KBM-7 (cell line): ENCODE measurements at regions not wholly inside any gene's neighbourhood (a gene's known extent, or its start where the extent isn't known, plus 50 kb on each side); places are given as distances from the start of the nearest gene placed in this dataset.
"Not testable (repeated sequence)": the region's sequence is repeated elsewhere in the genome, so short reads cannot be mapped to it uniquely, and the experiment has no call there.

Experiments used
- DNase-seq: peaks from one replicate; pipeline ENCODE4 v3.0.0-alpha.2; 2015
- in situ Hi-C: fragments of 300-500 bp; cut with MboI; formaldehyde crosslinking; loops from 2 replicates; pipeline ENCODE4 v1.14.3; 2020; ENCODE audit warnings: low sequenced_read_pairs, low pct_unique_long_range_greater_than_20kb, mixed read lengths

DNA sequence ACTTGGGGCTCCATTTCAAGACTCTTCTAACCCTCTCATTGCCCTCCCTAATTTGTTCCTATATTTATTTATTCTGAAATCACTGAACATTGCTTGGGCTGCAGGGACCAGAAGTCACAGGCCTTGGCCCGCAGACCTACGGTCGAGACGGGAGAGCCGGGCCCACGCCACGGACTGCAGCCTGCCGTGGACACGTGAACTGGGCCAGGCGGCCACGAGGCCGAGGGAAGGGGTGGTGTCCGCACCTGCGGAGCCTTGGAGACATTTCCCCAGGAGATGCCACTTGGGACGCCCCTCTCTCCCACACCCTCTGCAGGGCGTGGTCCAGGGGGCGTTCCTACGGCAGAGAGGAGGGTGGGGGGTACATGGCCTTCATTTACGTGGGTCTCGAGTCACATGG, 463.9 kb downstream of the ICE1 start:
- in situ Hi-C loops = no loop called here
- DNase-seq = no peak

- no peak for DNase-seq
- in situ Hi-C loops = no loop called here
Observed at GRCh38 chr5:5885782-5886181, 463.3 kb downstream of the ICE1 start.

DNA sequence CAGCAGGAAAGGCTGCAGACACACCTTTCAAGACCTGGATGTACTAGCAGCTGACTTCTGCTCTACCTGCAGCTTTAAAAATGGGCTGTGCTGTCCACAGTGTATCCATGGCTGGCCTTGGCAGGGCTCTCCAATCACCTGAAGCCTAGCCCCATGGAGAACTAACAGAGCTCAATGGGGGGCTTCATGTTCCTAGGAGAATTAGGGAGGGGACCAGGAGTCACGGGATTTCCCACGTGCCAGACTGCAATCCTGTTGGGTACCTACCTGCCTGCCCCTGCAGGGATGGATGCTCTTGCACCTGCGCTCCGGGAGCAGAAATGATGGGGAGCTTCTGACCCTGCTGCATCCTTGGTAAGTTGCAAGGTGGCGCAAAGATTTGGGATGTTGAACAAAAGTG, 462.1 kb downstream of the ICE1 start:
- in situ Hi-C loops = no loop called here

DNA sequence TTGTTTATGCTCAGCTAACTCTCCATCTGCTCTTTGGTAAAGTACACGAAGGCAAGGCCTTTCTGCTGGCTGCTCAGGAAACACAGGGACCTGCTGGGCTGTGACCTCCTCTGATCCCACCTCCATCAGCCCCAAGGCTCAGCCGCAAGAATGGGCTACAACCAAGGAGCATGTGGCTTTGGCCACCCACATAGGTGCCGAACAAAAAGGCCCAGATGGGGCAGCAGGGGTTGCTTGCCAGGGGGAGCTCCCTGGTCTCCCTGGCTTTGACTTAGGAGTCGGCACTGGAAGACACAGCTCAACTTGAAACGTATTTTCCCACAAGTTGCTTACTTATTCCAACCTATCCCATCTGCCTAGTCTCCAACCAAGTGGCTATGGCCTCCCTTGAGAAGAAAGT, 461.1 kb downstream of the ICE1 start:
- DNase-seq = no peak
- in situ Hi-C loops = no loop called here

More for the DNA sequence above, 462.1 kb downstream of the ICE1 start:
- no peak for DNase-seq

GRCh38 chr5:5883146-5883545, 460.7 kb downstream of the ICE1 start:
- in situ Hi-C loops = no loop called here
- DNase-seq = no peak

- in situ Hi-C loops = no loop called here
- no peak for DNase-seq
Observed at GRCh38 chr5:5882706-5883105, 460.2 kb downstream of the ICE1 start.

DNA sequence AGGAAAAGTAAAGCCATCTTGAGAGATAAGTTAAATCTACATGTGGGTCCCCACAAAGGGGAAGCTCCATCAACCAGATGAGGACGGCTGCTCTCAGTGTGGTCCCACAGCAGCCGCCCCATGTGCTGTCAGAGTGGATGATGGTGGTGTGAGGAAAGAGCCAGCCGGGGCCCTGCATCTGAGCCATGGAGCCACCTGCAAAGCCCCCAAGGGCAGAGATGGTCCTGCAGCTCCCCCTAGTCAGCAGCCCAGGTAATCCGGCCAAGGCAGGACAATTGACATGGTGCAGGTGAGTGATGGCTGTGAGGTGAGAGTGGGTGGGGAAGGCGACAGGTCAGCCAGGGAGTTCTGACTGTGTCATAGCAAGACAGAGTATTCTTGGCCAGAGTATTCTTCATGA, 458.8 kb downstream of the ICE1 start:
- in situ Hi-C loops = no loop called here
- DNase-seq = no peak

GRCh38 chr5:5880077-5880763, 457.7 kb downstream of the ICE1 start:
- DNase-seq = no peak
- in situ Hi-C loops = no loop called here

DNA sequence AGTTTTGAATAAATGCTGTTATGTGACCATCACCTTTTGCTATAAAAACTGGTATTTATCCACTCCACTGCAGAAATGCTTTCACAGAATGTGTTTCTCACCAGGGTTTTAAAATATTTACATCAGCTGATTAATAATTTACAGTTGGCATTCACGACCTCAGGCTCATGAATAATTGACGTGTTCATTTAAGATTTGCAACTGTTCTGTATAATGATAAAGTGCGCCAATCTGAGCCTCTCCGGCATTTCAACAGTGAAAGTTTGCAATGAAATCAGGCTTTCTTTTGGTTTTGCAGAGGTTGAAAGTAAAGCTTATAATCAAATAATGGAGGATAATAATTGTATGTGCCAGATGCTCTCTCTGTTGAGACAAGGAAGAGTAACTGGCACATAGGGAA, 434.9 kb downstream of the ICE1 start:
- in situ Hi-C loops = no loop called here

DNA sequence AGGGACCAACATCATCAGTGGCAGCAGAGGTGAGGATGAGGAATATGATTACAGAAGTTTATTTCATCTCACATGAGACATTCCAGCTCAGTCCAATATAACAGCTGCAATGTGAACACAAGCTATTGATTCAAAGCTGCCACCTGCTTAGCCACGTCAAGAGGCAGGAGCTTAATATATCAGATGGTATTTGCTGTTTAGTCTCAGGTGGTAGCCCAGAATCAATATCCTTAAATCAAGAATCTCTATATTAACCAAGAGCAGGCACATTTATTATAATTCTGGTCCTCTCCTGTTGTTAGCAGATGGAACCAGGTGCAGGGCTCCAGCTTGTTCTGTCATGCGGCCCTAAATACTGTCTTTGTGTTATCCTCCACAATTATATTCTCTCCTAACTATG, 431.6 kb downstream of the ICE1 start:
- in situ Hi-C loops = no loop called here
- DNase-seq = no peak

More for the DNA sequence above, 434.9 kb downstream of the ICE1 start:
- no peak for DNase-seq

GRCh38 chr5:5838493-5838892, 416.0 kb downstream of the ICE1 start:
- in situ Hi-C loops = no loop called here
- no peak for DNase-seq

- in situ Hi-C loops, DNase-seq: not testable (repeated sequence)
Observed at GRCh38 chr5:5831622-5832021, 409.1 kb downstream of the ICE1 start.

- no peak for DNase-seq
- in situ Hi-C loops = no loop called here
Observed at GRCh38 chr5:5828619-5829018, 406.1 kb downstream of the ICE1 start.

DNA sequence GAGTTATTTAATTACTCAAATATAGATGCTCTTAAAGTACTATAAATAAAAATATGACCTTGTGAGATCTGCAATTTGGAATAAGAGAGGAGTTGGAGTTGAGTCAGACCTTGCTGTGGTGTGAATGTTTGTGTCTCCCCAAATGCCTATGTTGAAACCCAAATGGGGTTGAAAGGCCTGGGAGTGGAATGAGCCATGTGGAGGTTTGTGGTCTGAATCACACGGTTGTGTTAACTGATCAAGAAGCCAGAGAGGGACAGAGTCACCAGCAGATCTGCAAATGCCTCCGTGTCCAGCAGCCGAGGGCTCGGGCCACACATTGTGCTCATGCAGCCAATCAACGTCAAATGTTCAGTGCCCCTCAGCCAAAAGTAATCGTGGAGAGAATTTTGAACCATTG, 404.4 kb downstream of the ICE1 start:
- DNase-seq = no peak
- in situ Hi-C loops = no loop called here

- no peak for DNase-seq
Observed at GRCh38 chr5:5822729-5823257, 400.3 kb downstream of the ICE1 start.

GRCh38 chr5:5816960-5817359, 394.5 kb downstream of the ICE1 start:
- in situ Hi-C loops = no loop called here

More at GRCh38 chr5:5822729-5823257, 400.3 kb downstream of the ICE1 start:
- in situ Hi-C loops = no loop called here

GRCh38 chr5:5813441-5813840, 391.0 kb downstream of the ICE1 start:
- no peak for DNase-seq
- in situ Hi-C loops = no loop called here

More at GRCh38 chr5:5816960-5817359, 394.5 kb downstream of the ICE1 start:
- no peak for DNase-seq

- in situ Hi-C loops = no loop called here
- DNase-seq = no peak
Observed at GRCh38 chr5:5810461-5810860, 388.0 kb downstream of the ICE1 start.

DNA sequence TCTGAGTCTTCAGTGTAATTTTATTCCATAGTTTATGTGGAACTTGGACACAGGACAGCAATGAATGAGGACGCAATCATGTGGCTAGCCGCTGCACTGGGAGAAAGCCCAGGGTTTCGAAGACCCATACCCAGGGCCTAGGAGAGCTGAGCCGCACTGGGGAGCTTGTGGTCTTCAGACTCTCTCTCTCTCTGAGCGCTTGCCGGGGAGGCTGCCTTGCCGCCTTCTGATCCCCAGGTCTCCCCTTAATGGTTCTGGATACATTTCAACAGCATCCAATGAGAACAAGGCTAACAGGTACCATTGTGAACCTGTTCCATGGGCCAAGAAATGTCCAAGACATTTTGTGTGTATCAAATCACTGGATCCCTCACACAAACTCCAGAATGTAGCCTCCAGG, 383.4 kb downstream of the ICE1 start:
- in situ Hi-C loops = no loop called here
- DNase-seq = no peak

DNA sequence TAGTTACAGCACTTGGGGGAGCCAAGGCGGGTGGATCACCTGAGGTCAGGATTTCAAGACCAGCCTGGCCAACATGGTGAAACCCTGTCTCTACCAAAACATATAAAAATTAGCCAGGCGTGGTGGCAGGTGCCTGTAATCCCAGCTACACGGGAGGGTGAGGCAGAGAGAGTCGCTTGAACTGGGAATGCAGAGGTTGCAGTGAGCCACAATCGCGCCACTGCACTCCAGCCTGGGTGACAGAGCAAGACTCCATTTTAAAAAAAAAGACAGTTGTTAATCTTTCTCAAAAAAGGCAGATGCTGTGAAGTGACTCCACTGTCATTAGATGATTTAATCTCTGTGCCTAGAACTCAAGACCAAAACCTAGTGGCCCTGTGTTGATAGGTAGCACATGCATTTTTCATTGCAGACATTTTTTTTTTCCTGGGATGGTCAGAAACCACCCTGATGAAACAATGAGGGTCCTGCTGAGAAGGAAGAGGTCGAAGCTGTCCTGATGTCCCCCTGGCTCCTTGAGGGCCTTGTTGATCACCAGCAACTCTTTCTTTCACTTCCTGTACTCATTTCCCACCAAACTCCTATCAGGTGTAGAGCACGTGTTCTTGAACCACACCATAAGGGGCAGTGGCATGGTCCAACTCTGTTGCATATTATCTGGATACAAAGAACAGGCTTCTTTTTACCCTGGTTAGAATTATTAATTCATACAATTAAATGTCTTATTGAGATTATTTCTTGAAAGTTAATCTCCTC, 382.2 kb downstream of the ICE1 start:
- in situ Hi-C loops = no loop called here

More for the DNA sequence above, 382.2 kb downstream of the ICE1 start:
- DNase-seq = no peak
